ENCODE measurements at regions not wholly inside any gene's neighbourhood (a gene's known extent, or its start where the extent isn't known, plus 50 kb on each side); places are given as distances from the start of the nearest gene placed in this dataset.

DNA sequence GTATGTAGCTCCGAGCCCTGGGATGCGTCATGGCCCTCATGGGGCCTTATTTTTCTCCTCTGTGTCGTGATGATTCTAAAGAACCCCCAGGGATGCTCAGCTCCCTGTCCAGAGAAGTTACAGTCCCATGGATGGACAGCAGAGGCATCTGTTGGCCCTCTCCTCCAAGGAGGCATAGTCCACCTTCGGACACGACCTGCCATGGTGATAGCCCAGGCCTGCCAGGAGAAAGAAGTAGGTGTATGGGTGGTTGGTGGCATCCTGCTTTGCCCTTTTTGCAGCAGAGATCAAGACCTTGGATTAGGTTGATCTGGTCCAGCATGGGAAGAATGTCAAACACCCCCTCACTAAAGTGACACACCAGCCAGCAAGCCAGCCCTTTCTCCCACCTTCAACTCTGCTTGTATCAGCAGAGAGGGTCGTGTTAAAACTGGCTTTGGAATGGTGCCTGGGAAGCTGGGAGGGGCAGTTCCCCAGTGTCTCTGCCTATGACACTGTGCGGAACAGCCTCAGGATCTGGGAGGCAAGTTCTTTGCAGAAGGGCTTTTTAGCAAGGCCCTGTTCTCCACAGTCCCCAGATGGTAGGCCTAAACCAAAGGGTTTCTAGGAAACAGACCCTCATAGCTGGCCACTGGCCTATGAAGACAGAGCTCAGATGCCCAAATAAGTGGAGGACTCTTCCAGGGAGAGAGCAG, 259.9 kb upstream of the RPL38 start:
- H3K27me3 ChIP-seq (replicated peaks in 1 of 4; ENCODE audit: control extremely low read depth in 1 of 4, control insufficient read depth in 3 of 4, insufficient read depth in 4 of 4, low read length in 3 of 4): no peaks in the 10 kb centered on the region
- H3K27me3 Mint-ChIP-seq: peaks cover 32% of the 10 kb centered on the region
- H3K9ac ChIP-seq (ENCODE audit: low read length): no peak overlapping the region
- H3K4me1 Mint-ChIP-seq: no peaks in the 10 kb centered on the region
- H3K9me3 Mint-ChIP-seq (ENCODE audit: insufficient read depth): no peaks in the 10 kb centered on the region
- no peak for TF ChIP-seq EZH2 (IDR thresholded peaks at IDR 0.05; ENCODE audit: borderline replicate concordance, insufficient read depth, low read depth, low read length, poor library complexity, severe bottlenecking)
- TF ChIP-seq, protein P1, sequence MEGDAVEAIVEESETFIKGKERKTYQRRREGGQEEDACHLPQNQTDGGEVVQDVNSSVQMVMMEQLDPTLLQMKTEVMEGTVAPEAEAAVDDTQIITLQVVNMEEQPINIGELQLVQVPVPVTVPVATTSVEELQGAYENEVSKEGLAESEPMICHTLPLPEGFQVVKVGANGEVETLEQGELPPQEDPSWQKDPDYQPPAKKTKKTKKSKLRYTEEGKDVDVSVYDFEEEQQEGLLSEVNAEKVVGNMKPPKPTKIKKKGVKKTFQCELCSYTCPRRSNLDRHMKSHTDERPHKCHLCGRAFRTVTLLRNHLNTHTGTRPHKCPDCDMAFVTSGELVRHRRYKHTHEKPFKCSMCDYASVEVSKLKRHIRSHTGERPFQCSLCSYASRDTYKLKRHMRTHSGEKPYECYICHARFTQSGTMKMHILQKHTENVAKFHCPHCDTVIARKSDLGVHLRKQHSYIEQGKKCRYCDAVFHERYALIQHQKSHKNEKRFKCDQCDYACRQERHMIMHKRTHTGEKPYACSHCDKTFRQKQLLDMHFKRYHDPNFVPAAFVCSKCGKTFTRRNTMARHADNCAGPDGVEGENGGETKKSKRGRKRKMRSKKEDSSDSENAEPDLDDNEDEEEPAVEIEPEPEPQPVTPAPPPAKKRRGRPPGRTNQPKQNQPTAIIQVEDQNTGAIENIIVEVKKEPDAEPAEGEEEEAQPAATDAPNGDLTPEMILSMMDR (IDR thresholded peaks at IDR 0.05): no peak
- ChIA-PET CTCF (no interaction called here), POLR2A (no interaction called here)
- H3K4me3 ChIP-seq (ENCODE audit: control extremely low read depth in 1 of 5, extremely low read depth in 1 of 5, insufficient read depth in 1 of 5, low read depth in 2 of 5, low read length in 4 of 5): no peak overlapping the region
- ATAC-seq (ENCODE audit: low read depth): no peak
- H2AFZ ChIP-seq (ENCODE audit: insufficient read depth, low read depth, low read length, poor library complexity, severe bottlenecking): no peak overlapping the region
- H3K36me3 ChIP-seq (replicated peaks in 1 of 2; ENCODE audit: control extremely low read depth in 1 of 2, control insufficient read depth in 1 of 2, extremely low read depth in 1 of 2, insufficient read depth in 2 of 2, low read length in 1 of 2): no peaks in the 10 kb centered on the region
- H3K9me3 ChIP-seq (ENCODE audit: control extremely low read depth in 1 of 3, control insufficient read depth in 2 of 3, insufficient read depth in 1 of 3, low read length in 2 of 3): peaks cover 0 to 7% (median 0%) of the 10 kb centered on the region in 3 donors
- H3K27ac Mint-ChIP-seq: no peak overlapping the region
- H3K27ac ChIP-seq (ENCODE audit: low read length in 2 of 2): no peak overlapping the region
- H3K4me3 Mint-ChIP-seq: no peak overlapping the region
- no peaks in the 10 kb centered on the region for H3K79me2 ChIP-seq (ENCODE audit: control insufficient read depth, insufficient read depth, low read length)
- no peaks in the 10 kb centered on the region for H3K4me1 ChIP-seq (ENCODE audit: control insufficient read depth in 2 of 2, insufficient read depth in 2 of 2, low read length in 2 of 2)
- WGBS (ENCODE audit: insufficient coverage): 83% methylated on average over 6 of the region's 7 CpGs
- intact Hi-C loops (cut with micrococcal nuclease): no loop called here
- no peaks in the 10 kb centered on the region for H4K20me1 ChIP-seq (ENCODE audit: control insufficient read depth, insufficient read depth, low read length, poor library complexity, severe bottlenecking)
- H3K4me2 ChIP-seq (replicated peaks; ENCODE audit: low read depth, low read length, poor library complexity, severe bottlenecking): no peak overlapping the region
- no peak for DNase-seq

DNA sequence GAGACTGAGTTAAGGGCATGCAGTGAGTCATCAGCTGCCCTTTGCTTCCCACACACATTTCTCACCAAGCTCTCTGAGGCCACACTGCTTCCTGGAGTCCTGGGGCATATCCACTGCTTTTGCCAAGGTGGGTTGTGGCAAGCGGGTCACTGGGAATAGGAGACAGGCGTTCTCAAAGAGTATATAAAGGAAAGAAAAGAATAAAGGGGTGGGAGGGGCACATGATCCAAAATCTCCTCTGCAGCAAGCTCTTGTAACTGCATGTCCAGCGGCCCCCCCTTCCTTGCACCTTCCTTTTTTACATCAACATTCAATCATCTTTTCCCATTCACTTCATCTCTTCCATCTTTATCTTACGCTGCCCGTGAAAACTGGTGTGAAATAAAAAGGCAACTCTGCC, 259.1 kb upstream of the RPL38 start:
- no peaks in the 10 kb centered on the region for H3K4me1 ChIP-seq (ENCODE audit: control insufficient read depth in 2 of 2, insufficient read depth in 2 of 2, low read length in 2 of 2)
- no peak overlapping the region for H3K4me2 ChIP-seq (replicated peaks; ENCODE audit: low read depth, low read length, poor library complexity, severe bottlenecking)
- no peak overlapping the region for H3K4me3 Mint-ChIP-seq
- no peaks in the 10 kb centered on the region for H4K20me1 ChIP-seq (ENCODE audit: control insufficient read depth, insufficient read depth, low read length, poor library complexity, severe bottlenecking)
- H3K27me3 ChIP-seq (replicated peaks in 1 of 4; ENCODE audit: control extremely low read depth in 1 of 4, control insufficient read depth in 3 of 4, insufficient read depth in 4 of 4, low read length in 3 of 4): no peaks in the 10 kb centered on the region
- H3K36me3 ChIP-seq (replicated peaks in 1 of 2; ENCODE audit: control extremely low read depth in 1 of 2, control insufficient read depth in 1 of 2, extremely low read depth in 1 of 2, insufficient read depth in 2 of 2, low read length in 1 of 2): no peaks in the 10 kb centered on the region
- H3K27ac ChIP-seq (ENCODE audit: low read length in 2 of 2): no peak overlapping the region
- TF ChIP-seq, protein P1 (IDR thresholded peaks at IDR 0.05): no peak
- no peak for TF ChIP-seq EZH2 (IDR thresholded peaks at IDR 0.05; ENCODE audit: borderline replicate concordance, insufficient read depth, low read depth, low read length, poor library complexity, severe bottlenecking)
- ChIA-PET POLR2A (no interaction called here), CTCF (no interaction called here)
- H3K4me1 Mint-ChIP-seq: no peaks in the 10 kb centered on the region
- H3K9me3 ChIP-seq (ENCODE audit: control extremely low read depth in 1 of 3, control insufficient read depth in 2 of 3, insufficient read depth in 1 of 3, low read length in 2 of 3): peaks cover 0 to 7% (median 0%) of the 10 kb centered on the region in 3 donors
- H3K79me2 ChIP-seq (ENCODE audit: control insufficient read depth, insufficient read depth, low read length): no peaks in the 10 kb centered on the region
- no peak overlapping the region for H3K4me3 ChIP-seq (ENCODE audit: control extremely low read depth in 1 of 5, extremely low read depth in 1 of 5, insufficient read depth in 1 of 5, low read depth in 2 of 5, low read length in 4 of 5)
- ATAC-seq (ENCODE audit: low read depth) (no peak), DNase-seq (no peak)
- H3K27me3 Mint-ChIP-seq: peaks cover 34% of the 10 kb centered on the region
- no peaks in the 10 kb centered on the region for H3K9me3 Mint-ChIP-seq (ENCODE audit: insufficient read depth)
- no peak overlapping the region for H3K9ac ChIP-seq (ENCODE audit: low read length)
- WGBS (ENCODE audit: insufficient coverage): 78% methylated on average over 3 of the region's 5 CpGs
- intact Hi-C loops (cut with micrococcal nuclease): no loop called here
- no peak overlapping the region for H3K27ac Mint-ChIP-seq
- no peak overlapping the region for H2AFZ ChIP-seq (ENCODE audit: insufficient read depth, low read depth, low read length, poor library complexity, severe bottlenecking)

Data from B cell (primary cell).